SH-SY5Y (cell line): ENCODE measurements at regions not wholly inside any gene's neighbourhood (a gene's known extent, or its start where the extent isn't known, plus 50 kb on each side); places are given as distances from the start of the nearest gene placed in this dataset.

Experiments used
- GATA2 ChIP-seq: IDR thresholded peaks from 2 replicates; pipeline ENCODE4 v1.6.1; 2011; ENCODE audit warnings: mild to moderate bottlenecking, low read depth, low read length
- GATA3 ChIP-seq: IDR thresholded peaks from 2 replicates; pipeline ENCODE4 v1.6.1; 2011; ENCODE audit warnings: low read depth, mild to moderate bottlenecking, low read length, moderate library complexity

DNA sequence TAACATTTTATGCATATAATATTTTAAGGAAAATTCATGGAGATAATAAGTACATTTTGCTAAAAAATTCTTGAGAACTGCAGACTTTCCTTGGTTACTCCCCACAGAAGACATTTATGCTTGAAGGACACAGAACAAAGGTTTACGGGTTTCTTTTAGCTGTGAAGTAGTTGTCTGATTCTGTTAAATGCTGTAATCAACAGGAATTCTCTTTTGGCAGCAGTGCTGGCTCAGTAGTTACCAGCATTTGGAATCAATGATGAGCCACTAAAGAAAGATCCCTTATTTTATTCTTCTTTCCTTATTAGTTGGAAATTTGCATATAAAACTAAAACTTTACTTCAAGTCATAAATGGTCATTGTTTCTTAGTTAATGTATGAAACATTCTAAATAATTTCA, 199.3 kb upstream of the FAT4 start:
- TF ChIP-seq GATA2 = no peak
- TF ChIP-seq GATA3 = no peak
